DOHH2 (cell line): ENCODE measurements at regions not wholly inside any gene's neighbourhood (a gene's known extent, or its start where the extent isn't known, plus 50 kb on each side); places are given as distances from the start of the nearest gene placed in this dataset.
"Not testable (repeated sequence)": the region's sequence is repeated elsewhere in the genome, so short reads cannot be mapped to it uniquely, and the experiment has no call there.

Source experiments
- H3F3A ChIP-seq: fragments of 200-600 bp; sonication (generic), shearing (Covaris generic); 2 replicates; pipeline ENCODE4 v1.6.0; 2016; ENCODE audit warnings: antibody characterized with exemption, mild to moderate bottlenecking; ENCODE audit not compliant: control insufficient read depth, insufficient read depth
- H3K27ac ChIP-seq: fragments of 200-600 bp; sonication (generic); 2 replicates; pipeline ENCODE4 v1.5.1; 2014; ENCODE audit warnings: low read depth, mild to moderate bottlenecking, low read length, moderate library complexity
- H3K27me3 ChIP-seq: fragments of 200-600 bp; sonication (generic); 2 replicates; pipeline ENCODE4 v1.6.1; 2014; ENCODE audit warnings: mild to moderate bottlenecking, low read length, mixed read lengths; ENCODE audit not compliant: control insufficient read depth
- H3K36me3 ChIP-seq: fragments of 200-600 bp; sonication (generic); 2 replicates; pipeline ENCODE4 v1.6.1; 2014; ENCODE audit warnings: mild to moderate bottlenecking, low read length, moderate library complexity, mixed read lengths; ENCODE audit not compliant: control insufficient read depth
- H3K4me1 ChIP-seq: fragments of 200-600 bp; sonication (generic); 2 replicates; pipeline ENCODE4 v1.6.1; 2014; ENCODE audit warnings: mild to moderate bottlenecking, low read length, mixed read lengths; ENCODE audit not compliant: control insufficient read depth
- H3K4me2 ChIP-seq: fragments of 200-600 bp; sonication (generic); 2 replicates; pipeline ENCODE4 v1.6.0; 2014; ENCODE audit warnings: mild to moderate bottlenecking, low read length, moderate library complexity
- H3K4me3 ChIP-seq: fragments of 200-600 bp; sonication (generic); 2 replicates; pipeline ENCODE4 v1.5.1; 2014; ENCODE audit warnings: mild to moderate bottlenecking, low read length, mixed read lengths
- H3K79me2 ChIP-seq: fragments of 200-600 bp; sonication (generic); 2 replicates; pipeline ENCODE4 v1.6.1; 2014; ENCODE audit warnings: mild to moderate bottlenecking, low read length, mixed read lengths; ENCODE audit not compliant: control insufficient read depth
- H3K9me2 ChIP-seq: fragments of 200-600 bp; sonication (generic); replicated peaks from 2 replicates; pipeline ENCODE4 v1.6.1; 2014; ENCODE audit warnings: mild to moderate bottlenecking, low read length, mixed read lengths; ENCODE audit not compliant: control insufficient read depth
- H3K9me3 ChIP-seq: fragments of 200-600 bp; sonication (generic); 2 replicates; pipeline ENCODE4 v1.6.1; 2014; ENCODE audit warnings: antibody characterized with exemption, low read length, mixed read lengths; ENCODE audit not compliant: control insufficient read depth, insufficient read depth
- H4K20me1 ChIP-seq: fragments of 200-600 bp; sonication (generic); 2 replicates; pipeline ENCODE4 v1.6.0; 2014; ENCODE audit warnings: low read depth, mild to moderate bottlenecking, antibody characterized with exemption, low read length, moderate library complexity; ENCODE audit not compliant: control insufficient read depth, insufficient read depth
- EZH2phosphoT487 ChIP-seq: fragments of 200-600 bp; sonication (generic); IDR thresholded peaks from 2 replicates; pipeline ENCODE4 v1.6.1; 2017; ENCODE audit warnings: borderline replicate concordance, mild to moderate bottlenecking, antibody characterized with exemption, low read length, moderate library complexity, mixed read lengths
- TF ChIP-seq, protein P1 (sequence below): fragments of 200-600 bp; sonication (generic); IDR thresholded peaks from one replicate; pipeline ENCODE4 v1.5.1; 2014; ENCODE audit warnings: antibody characterized with exemption, mild to moderate bottlenecking, low read depth, low read length; ENCODE audit not compliant: poor library complexity, severe bottlenecking

GRCh38 chr13:82062772-82063171 lies 1721.8 kb upstream of the SPRY2 start:
- H3K27ac ChIP-seq: no peak overlapping the region
- no peaks in the 10 kb centered on the region for H3K9me3 ChIP-seq
- no peak overlapping the region for H3K4me3 ChIP-seq
- no peaks in the 10 kb centered on the region for H3K9me2 ChIP-seq
- no peaks in the 10 kb centered on the region for H3K36me3 ChIP-seq
- H3K79me2 ChIP-seq: no peaks in the 10 kb centered on the region
- no peaks in the 10 kb centered on the region for H3F3A ChIP-seq
- H3K4me2 ChIP-seq: no peak overlapping the region
- no peaks in the 10 kb centered on the region for H3K27me3 ChIP-seq
- no peak for TF ChIP-seq EZH2phosphoT487
- no peaks in the 10 kb centered on the region for H3K4me1 ChIP-seq
- H4K20me1 ChIP-seq: no peaks in the 10 kb centered on the region

GRCh38 chr13:82058364-82058763 lies 1717.4 kb upstream of the SPRY2 start:
- H3K9me3 ChIP-seq: no peaks in the 10 kb centered on the region
- no peak for TF ChIP-seq EZH2phosphoT487
- TF ChIP-seq, protein P1, sequence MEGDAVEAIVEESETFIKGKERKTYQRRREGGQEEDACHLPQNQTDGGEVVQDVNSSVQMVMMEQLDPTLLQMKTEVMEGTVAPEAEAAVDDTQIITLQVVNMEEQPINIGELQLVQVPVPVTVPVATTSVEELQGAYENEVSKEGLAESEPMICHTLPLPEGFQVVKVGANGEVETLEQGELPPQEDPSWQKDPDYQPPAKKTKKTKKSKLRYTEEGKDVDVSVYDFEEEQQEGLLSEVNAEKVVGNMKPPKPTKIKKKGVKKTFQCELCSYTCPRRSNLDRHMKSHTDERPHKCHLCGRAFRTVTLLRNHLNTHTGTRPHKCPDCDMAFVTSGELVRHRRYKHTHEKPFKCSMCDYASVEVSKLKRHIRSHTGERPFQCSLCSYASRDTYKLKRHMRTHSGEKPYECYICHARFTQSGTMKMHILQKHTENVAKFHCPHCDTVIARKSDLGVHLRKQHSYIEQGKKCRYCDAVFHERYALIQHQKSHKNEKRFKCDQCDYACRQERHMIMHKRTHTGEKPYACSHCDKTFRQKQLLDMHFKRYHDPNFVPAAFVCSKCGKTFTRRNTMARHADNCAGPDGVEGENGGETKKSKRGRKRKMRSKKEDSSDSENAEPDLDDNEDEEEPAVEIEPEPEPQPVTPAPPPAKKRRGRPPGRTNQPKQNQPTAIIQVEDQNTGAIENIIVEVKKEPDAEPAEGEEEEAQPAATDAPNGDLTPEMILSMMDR: no peak
- H3F3A ChIP-seq: no peaks in the 10 kb centered on the region
- H3K36me3 ChIP-seq: no peaks in the 10 kb centered on the region
- no peaks in the 10 kb centered on the region for H3K79me2 ChIP-seq
- H3K9me2 ChIP-seq: no peaks in the 10 kb centered on the region
- no peaks in the 10 kb centered on the region for H3K4me1 ChIP-seq
- no peaks in the 10 kb centered on the region for H4K20me1 ChIP-seq
- no peaks in the 10 kb centered on the region for H3K27me3 ChIP-seq
- H3K4me2 ChIP-seq: no peak overlapping the region
- H3K27ac ChIP-seq: no peak overlapping the region
- H3K4me3 ChIP-seq: no peak overlapping the region

GRCh38 chr13:82045316-82045715 lies 1704.4 kb upstream of the SPRY2 start:
- H4K20me1 ChIP-seq, H3K4me2 ChIP-seq: not testable (repeated sequence)

GRCh38 chr13:82036602-82037001 lies 1695.7 kb upstream of the SPRY2 start:
- Histone ChIP-seq H3K9me2 (no peaks in the 10 kb centered on the region), H3F3A (no peaks in the 10 kb centered on the region), H3K9me3 (no peaks in the 10 kb centered on the region), H4K20me1 (no peaks in the 10 kb centered on the region), H3K27ac (no peak overlapping the region), H3K27me3 (no peaks in the 10 kb centered on the region), H3K4me1 (no peaks in the 10 kb centered on the region), H3K79me2 (no peaks in the 10 kb centered on the region), H3K4me2 (no peak overlapping the region), H3K36me3 (no peaks in the 10 kb centered on the region), H3K4me3 (no peak overlapping the region)
- no peak for TF ChIP-seq EZH2phosphoT487
- TF ChIP-seq, protein P1: no peak

More at GRCh38 chr13:82045316-82045715, 1704.4 kb upstream of the SPRY2 start:
- not testable (repeated sequence) for H3K36me3 ChIP-seq, H3K79me2 ChIP-seq, H3K27ac ChIP-seq, H3K9me3 ChIP-seq, H3F3A ChIP-seq, H3K27me3 ChIP-seq, H3K4me3 ChIP-seq, H3K9me2 ChIP-seq, H3K4me1 ChIP-seq
